K562 (cell line): ENCODE measurements at regions not wholly inside any gene's neighbourhood (a gene's known extent, or its start where the extent isn't known, plus 50 kb on each side); places are given as distances from the start of the nearest gene placed in this dataset.

Experiments
- NR2C2 ChIP-seq, 2 experiments: fragments of 200-800 bp in 1 of 2; sonication (Bioruptor generic) in 1 of 2; sonication (generic) in 1 of 2; formaldehyde crosslinking in 1 of 2; IDR thresholded peaks; 2 replicates each; pipeline versions ENCODE4 v1.6.1 to v1.8.0; 2016 to 2022; ENCODE audit warnings: mild to moderate bottlenecking in 1 of 2, missing compliant biosample characterization in 1 of 2, missing genetic modification characterization in 1 of 2, missing genetic modification reagents in 1 of 2
- TF ChIP-seq, protein P1 (sequence below): fragments of 450-650 bp; formaldehyde crosslinking; IDR thresholded peaks from 2 replicates; pipeline ENCODE4 v1.4.0; 2022; ENCODE audit warnings: missing genetic modification characterization

DNA sequence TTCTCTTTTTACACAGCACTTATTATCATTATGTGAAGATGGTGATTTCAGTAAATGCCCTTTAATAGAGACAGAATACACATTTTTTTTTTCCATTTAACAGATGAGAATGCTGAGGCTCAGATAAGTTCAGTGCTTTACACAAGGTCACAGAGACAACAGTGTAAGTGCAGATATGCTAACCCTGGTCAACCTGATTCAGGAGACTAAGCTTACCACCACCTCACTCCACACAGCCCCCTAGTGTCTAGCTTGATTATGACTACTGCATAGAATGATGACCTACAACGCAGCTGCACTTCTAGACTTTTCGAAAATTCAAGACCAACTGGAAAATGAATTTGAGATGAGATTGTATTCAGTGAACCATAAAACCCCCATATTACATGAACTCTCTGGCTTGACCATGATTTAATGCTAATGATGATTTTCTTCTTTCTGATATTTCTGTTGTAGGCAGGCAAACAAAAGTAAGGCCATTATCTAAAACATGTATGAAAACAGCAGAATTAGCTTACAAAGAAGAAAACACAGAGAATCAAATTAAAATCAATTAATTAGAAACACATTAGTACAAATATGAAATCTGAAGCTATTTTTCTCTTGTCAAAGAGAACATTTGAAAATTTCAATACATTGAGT lies 212.1 kb upstream of the PHACTR1 start:
- TF ChIP-seq NR2C2 (CRISPR knock-in tag; IDR thresholded peaks at IDR 0.05) = no peak
- no peak for TF ChIP-seq NR2C2 (tag; IDR thresholded peaks at IDR 0.05)
- TF ChIP-seq, protein P1, sequence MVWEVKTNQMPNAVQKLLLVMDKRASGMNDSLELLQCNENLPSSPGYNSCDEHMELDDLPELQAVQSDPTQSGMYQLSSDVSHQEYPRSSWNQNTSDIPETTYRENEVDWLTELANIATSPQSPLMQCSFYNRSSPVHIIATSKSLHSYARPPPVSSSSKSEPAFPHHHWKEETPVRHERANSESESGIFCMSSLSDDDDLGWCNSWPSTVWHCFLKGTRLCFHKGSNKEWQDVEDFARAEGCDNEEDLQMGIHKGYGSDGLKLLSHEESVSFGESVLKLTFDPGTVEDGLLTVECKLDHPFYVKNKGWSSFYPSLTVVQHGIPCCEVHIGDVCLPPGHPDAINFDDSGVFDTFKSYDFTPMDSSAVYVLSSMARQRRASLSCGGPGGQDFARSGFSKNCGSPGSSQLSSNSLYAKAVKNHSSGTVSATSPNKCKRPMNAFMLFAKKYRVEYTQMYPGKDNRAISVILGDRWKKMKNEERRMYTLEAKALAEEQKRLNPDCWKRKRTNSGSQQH (CRISPR knock-in tag) = no peak
